CD4-positive, alpha-beta T cell (primary cell): ENCODE measurements at regions not wholly inside any gene's neighbourhood (a gene's known extent, or its start where the extent isn't known, plus 50 kb on each side); places are given as distances from the start of the nearest gene placed in this dataset.

Experiments
- ATAC-seq: fragments of 200-7000 bp; cut with Tn5 transposase; one replicate; pipeline ENCODE4 v1.10.0; 2022; ENCODE audit warnings: mild to moderate bottlenecking; ENCODE audit not compliant: poor library complexity
- CTCF ChIA-PET: fragments of 350-600 bp; sonication (Branson Sonifier 250); formaldehyde crosslinking; loops from one replicate; lab custom pipeline; 2021; ENCODE audit warnings: antibody characterized with exemption, inconsistent platforms; lab: Charles Lee
- POLR2A ChIA-PET: fragments of 350-600 bp; sonication (Branson Sonifier 250); formaldehyde crosslinking; loops from one replicate; lab custom pipeline; 2021; ENCODE audit warnings: antibody characterized with exemption, inconsistent platforms; lab: Charles Lee
- DNase-seq, 14 experiments: peaks; one replicate each; pipeline ENCODE4 v3.0.0-alpha.2; 2013 to 2020; ENCODE audit warnings: mixed read lengths in 2 of 14
- H3K27ac ChIP-seq, 2 donors: one replicate each; pipeline versions ENCODE4 v1.5.1 to v1.7.0; 2013; ENCODE audit warnings: low read length in 2 of 2, low read depth in 1 of 2, mild to moderate bottlenecking in 1 of 2
- H3K27me3 ChIP-seq, 2 experiments: 1 replicate in 1 of 2; 2 replicates in 1 of 2; pipeline versions ENCODE4 v1.6.1 to v1.7.0; 2013; ENCODE audit warnings: low read length in 2 of 2, control low read depth in 1 of 2, mild to moderate bottlenecking in 1 of 2, moderate library complexity in 1 of 2; ENCODE audit not compliant: insufficient read depth in 2 of 2, control insufficient read depth in 1 of 2
- H3K36me3 ChIP-seq: one replicate; pipeline ENCODE4 v1.6.1; 2013; ENCODE audit warnings: low read length, control low read depth; ENCODE audit not compliant: insufficient read depth
- H3K4me1 ChIP-seq: one replicate; pipeline ENCODE4 v1.6.1; 2013; ENCODE audit warnings: low read length, control low read depth; ENCODE audit not compliant: insufficient read depth
- H3K4me3 ChIP-seq: one replicate; pipeline ENCODE4 v1.5.1; 2013; ENCODE audit warnings: mild to moderate bottlenecking, low read length, moderate library complexity
- H3K9me3 ChIP-seq, 2 experiments: 1 replicate in 1 of 2; 2 replicates in 1 of 2; pipeline versions ENCODE4 v1.6.1 to v1.7.0; 2013; ENCODE audit warnings: low read length in 2 of 2, mild to moderate bottlenecking in 2 of 2, control low read depth in 1 of 2, moderate library complexity in 1 of 2; ENCODE audit not compliant: control insufficient read depth in 1 of 2, insufficient read depth in 1 of 2
- H3K27ac Mint-ChIP-seq: one replicate; pipeline ENCODE4 v1.8.0; 2020; ENCODE audit warnings: mixed read lengths
- H3K27me3 Mint-ChIP-seq: one replicate; pipeline ENCODE4 v1.8.0; 2021; ENCODE audit warnings: mixed read lengths
- H3K36me3 Mint-ChIP-seq: one replicate; pipeline ENCODE4 v1.8.0; 2021; ENCODE audit warnings: low read depth, mixed read lengths
- H3K4me1 Mint-ChIP-seq: one replicate; pipeline ENCODE4 v1.8.0; 2021; ENCODE audit warnings: low read depth, mixed read lengths
- H3K4me3 Mint-ChIP-seq: one replicate; pipeline ENCODE4 v1.8.0; 2020; ENCODE audit warnings: mild to moderate bottlenecking, mixed read lengths
- H3K9me3 Mint-ChIP-seq: one replicate; pipeline ENCODE4 v1.8.0; 2020; ENCODE audit warnings: mixed read lengths
- intact Hi-C, 2 experiments: fragments of 100-400 bp; cut with DNase I in 1 of 2; cut with micrococcal nuclease in 1 of 2; formaldehyde crosslinking; loops; one replicate each; pipeline versions ENCODE4 v1.15.1 to v1.9.0; 2023 to 2025; cut with DNase I, micrococcal nuclease
- TF ChIP-seq, protein P1 (sequence below): fragments of 200-600 bp; IDR thresholded peaks from one replicate; pipeline ENCODE4 v1.8.0; 2022; ENCODE audit warnings: antibody characterized with exemption, mild to moderate bottlenecking

GRCh38 chrX:13898603-13899002 lies 81.7 kb upstream of the GPM6B start:
- intact Hi-C loops: no loop called here
- ATAC-seq: no peak
- POLR2A ChIA-PET: no interaction called here

DNA sequence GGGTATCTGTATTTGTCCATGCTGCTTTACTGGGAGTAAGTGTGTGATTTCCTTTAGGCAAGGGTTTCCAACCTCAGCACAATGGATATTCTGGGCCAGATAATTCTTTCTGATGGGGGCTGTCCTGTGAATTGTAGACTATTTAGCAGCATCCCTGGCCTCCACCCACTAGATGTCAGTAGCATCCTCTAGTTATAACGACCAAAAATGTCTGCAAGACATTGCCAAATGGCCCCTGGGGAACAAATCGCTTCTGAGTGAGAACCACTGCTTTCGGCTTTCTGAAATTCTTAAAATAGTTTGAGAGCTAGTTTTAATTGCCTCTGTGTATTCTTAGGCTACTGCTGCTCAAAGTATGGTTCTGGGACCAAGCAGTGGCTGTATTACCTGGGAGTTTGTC lies 81.2 kb upstream of the GPM6B start:
- H3K4me1 ChIP-seq: no peaks in the 10 kb centered on the region
- DNase-seq (peak in 1 of 14 experiments; percentile 1), ATAC-seq (no peak)
- no peaks in the 10 kb centered on the region for H3K36me3 ChIP-seq
- H3K4me3 ChIP-seq: no peak overlapping the region
- CTCF ChIA-PET: no interaction called here
- H3K4me1 Mint-ChIP-seq: no peaks in the 10 kb centered on the region
- intact Hi-C loops: no loop called here
- no peaks in the 10 kb centered on the region for H3K9me3 Mint-ChIP-seq
- H3K27me3 ChIP-seq: no peaks in the 10 kb centered on the region
- no peaks in the 10 kb centered on the region for H3K36me3 Mint-ChIP-seq
- no peaks in the 10 kb centered on the region for H3K9me3 ChIP-seq
- POLR2A ChIA-PET: no interaction called here
- H3K4me3 Mint-ChIP-seq: no peak overlapping the region
- TF ChIP-seq, protein P1, sequence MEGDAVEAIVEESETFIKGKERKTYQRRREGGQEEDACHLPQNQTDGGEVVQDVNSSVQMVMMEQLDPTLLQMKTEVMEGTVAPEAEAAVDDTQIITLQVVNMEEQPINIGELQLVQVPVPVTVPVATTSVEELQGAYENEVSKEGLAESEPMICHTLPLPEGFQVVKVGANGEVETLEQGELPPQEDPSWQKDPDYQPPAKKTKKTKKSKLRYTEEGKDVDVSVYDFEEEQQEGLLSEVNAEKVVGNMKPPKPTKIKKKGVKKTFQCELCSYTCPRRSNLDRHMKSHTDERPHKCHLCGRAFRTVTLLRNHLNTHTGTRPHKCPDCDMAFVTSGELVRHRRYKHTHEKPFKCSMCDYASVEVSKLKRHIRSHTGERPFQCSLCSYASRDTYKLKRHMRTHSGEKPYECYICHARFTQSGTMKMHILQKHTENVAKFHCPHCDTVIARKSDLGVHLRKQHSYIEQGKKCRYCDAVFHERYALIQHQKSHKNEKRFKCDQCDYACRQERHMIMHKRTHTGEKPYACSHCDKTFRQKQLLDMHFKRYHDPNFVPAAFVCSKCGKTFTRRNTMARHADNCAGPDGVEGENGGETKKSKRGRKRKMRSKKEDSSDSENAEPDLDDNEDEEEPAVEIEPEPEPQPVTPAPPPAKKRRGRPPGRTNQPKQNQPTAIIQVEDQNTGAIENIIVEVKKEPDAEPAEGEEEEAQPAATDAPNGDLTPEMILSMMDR: no peak
- H3K27ac Mint-ChIP-seq: no peak overlapping the region
- no peak overlapping the region for H3K27ac ChIP-seq
- H3K27me3 Mint-ChIP-seq: no peaks in the 10 kb centered on the region

More at GRCh38 chrX:13898603-13899002, 81.7 kb upstream of the GPM6B start:
- Mint-ChIP-seq H3K27ac (no peak overlapping the region), H3K4me1 (no peaks in the 10 kb centered on the region), H3K27me3 (no peaks in the 10 kb centered on the region), H3K36me3 (no peaks in the 10 kb centered on the region), H3K4me3 (no peak overlapping the region), H3K9me3 (no peaks in the 10 kb centered on the region)
- H3K27ac ChIP-seq: no peak overlapping the region
- CTCF ChIA-PET: no interaction called here
- no peaks in the 10 kb centered on the region for H3K36me3 ChIP-seq
- H3K9me3 ChIP-seq: no peaks in the 10 kb centered on the region
- H3K27me3 ChIP-seq: no peaks in the 10 kb centered on the region
- no peaks in the 10 kb centered on the region for H3K4me1 ChIP-seq
- no peak overlapping the region for H3K4me3 ChIP-seq
- DNase-seq: no peak
- TF ChIP-seq, protein P1: no peak

DNA sequence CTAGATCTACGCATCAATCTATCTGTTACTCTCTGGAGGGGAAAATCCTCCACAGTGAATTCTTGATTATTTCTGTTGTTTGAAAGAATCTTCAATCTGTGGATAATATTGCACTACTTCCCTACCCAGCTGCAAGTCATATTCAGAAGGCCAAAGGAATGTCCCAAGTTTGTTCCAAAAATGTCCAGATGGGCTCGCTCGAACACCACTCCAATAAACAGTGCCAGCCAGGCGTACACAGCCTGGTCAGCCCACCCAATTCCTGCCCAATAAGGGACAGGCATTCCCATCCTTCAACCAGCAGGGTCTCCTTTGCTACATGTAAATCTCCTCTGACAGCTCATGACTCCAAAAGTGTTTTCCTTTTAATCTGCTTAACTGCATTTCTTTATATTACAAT lies 80.7 kb upstream of the GPM6B start:
- intact Hi-C loops: no loop called here
- POLR2A ChIA-PET: no interaction called here
- Mint-ChIP-seq H3K4me1 (no peaks in the 10 kb centered on the region), H3K9me3 (no peaks in the 10 kb centered on the region), H3K4me3 (no peak overlapping the region), H3K27ac (no peak overlapping the region), H3K27me3 (no peaks in the 10 kb centered on the region), H3K36me3 (no peaks in the 10 kb centered on the region)
- no peak overlapping the region for H3K4me3 ChIP-seq
- no peak for ATAC-seq
- TF ChIP-seq, protein P1: no peak
- no peak for DNase-seq
- H3K27ac ChIP-seq: no peak overlapping the region
- H3K36me3 ChIP-seq: no peaks in the 10 kb centered on the region
- CTCF ChIA-PET: no interaction called here
- no peaks in the 10 kb centered on the region for H3K4me1 ChIP-seq
- H3K9me3 ChIP-seq: no peaks in the 10 kb centered on the region
- no peaks in the 10 kb centered on the region for H3K27me3 ChIP-seq
